Activated effector memory CD4-positive, alpha-beta T cell treated with anti-CD3 and anti-CD28 coated beads, Interleukin-2, amount 50 U/mL, for 16 hours (primary cell): ENCODE measurements at regions not wholly inside any gene's neighbourhood (a gene's known extent, or its start where the extent isn't known, plus 50 kb on each side); places are given as distances from the start of the nearest gene placed in this dataset.
"Not testable (repeated sequence)": the region's sequence is repeated elsewhere in the genome, so short reads cannot be mapped to it uniquely, and the experiment has no call there.

Source experiments
- DNase-seq: peaks from one replicate; pipeline ENCODE4 v3.0.0-alpha.2; 2020

- DNase-seq: no peak
Observed at GRCh38 chr5:3339092-3339797, 256.4 kb upstream of the IRX1 start.

- no peak for DNase-seq
Observed at GRCh38 chr5:3337812-3338541, 257.7 kb upstream of the IRX1 start.

GRCh38 chr5:3336666-3337065, 259.0 kb upstream of the IRX1 start:
- DNase-seq: no peak

- no peak for DNase-seq
Observed at GRCh38 chr5:3335301-3335700, 260.3 kb upstream of the IRX1 start.

- DNase-seq: no peak
Observed at GRCh38 chr5:3333836-3334235, 261.8 kb upstream of the IRX1 start.

GRCh38 chr5:3333105-3333504, 262.5 kb upstream of the IRX1 start:
- DNase-seq: no peak

GRCh38 chr5:3331819-3332218, 263.8 kb upstream of the IRX1 start:
- DNase-seq: no peak

- DNase-seq: no peak
Observed at GRCh38 chr5:3330442-3330841, 265.2 kb upstream of the IRX1 start.

- no peak for DNase-seq
Observed at GRCh38 chr5:3329427-3329826, 266.2 kb upstream of the IRX1 start.

- DNase-seq: no peak
Observed at GRCh38 chr5:3326841-3327232, 268.8 kb upstream of the IRX1 start.

- no peak for DNase-seq
Observed at GRCh38 chr5:3325972-3326840, 269.4 kb upstream of the IRX1 start.

GRCh38 chr5:3325201-3325971, 270.2 kb upstream of the IRX1 start:
- DNase-seq: no peak

GRCh38 chr5:3324421-3325101, 271.1 kb upstream of the IRX1 start:
- no peak for DNase-seq

GRCh38 chr5:3323966-3324365, 271.7 kb upstream of the IRX1 start:
- not testable (repeated sequence) for DNase-seq

- no peak for DNase-seq
Observed at GRCh38 chr5:3323144-3323543, 272.5 kb upstream of the IRX1 start.

- DNase-seq: no peak
Observed at GRCh38 chr5:3322642-3323041, 273.0 kb upstream of the IRX1 start.

GRCh38 chr5:3321923-3322322, 273.7 kb upstream of the IRX1 start:
- DNase-seq: no peak

- no peak for DNase-seq
Observed at GRCh38 chr5:3321119-3321760, 274.4 kb upstream of the IRX1 start.

- DNase-seq: no peak
Observed at GRCh38 chr5:3320317-3320875, 275.2 kb upstream of the IRX1 start.

GRCh38 chr5:3317051-3317795, 278.4 kb upstream of the IRX1 start:
- DNase-seq: no peak

- DNase-seq: no peak
Observed at GRCh38 chr5:3313569-3313968, 282.1 kb upstream of the IRX1 start.
